Uterus (tissue), 2 donors: ENCODE measurements at regions not wholly inside any gene's neighbourhood (a gene's known extent, or its start where the extent isn't known, plus 50 kb on each side); places are given as distances from the start of the nearest gene placed in this dataset.

Experiments used
- POLR2A ChIP-seq, 2 donors: fragments of 450-650 bp; IDR thresholded peaks; one replicate each; pipeline ENCODE4 v1.6.1; 2016; ENCODE audit warnings: antibody characterized with exemption in 2 of 2, mild to moderate bottlenecking in 1 of 2, moderate library complexity in 1 of 2
- TF ChIP-seq, protein P1 (sequence below), 4 experiments: fragments of 200-600 bp in 2 of 4; fragments of 450-650 bp in 2 of 4; sonication (generic) in 2 of 4; IDR thresholded peaks; one replicate each; pipeline ENCODE4 v1.5.1; 2016 to 2019; ENCODE audit warnings: antibody characterized with exemption in 4 of 4, mild to moderate bottlenecking in 2 of 4, moderate library complexity in 1 of 4

DNA sequence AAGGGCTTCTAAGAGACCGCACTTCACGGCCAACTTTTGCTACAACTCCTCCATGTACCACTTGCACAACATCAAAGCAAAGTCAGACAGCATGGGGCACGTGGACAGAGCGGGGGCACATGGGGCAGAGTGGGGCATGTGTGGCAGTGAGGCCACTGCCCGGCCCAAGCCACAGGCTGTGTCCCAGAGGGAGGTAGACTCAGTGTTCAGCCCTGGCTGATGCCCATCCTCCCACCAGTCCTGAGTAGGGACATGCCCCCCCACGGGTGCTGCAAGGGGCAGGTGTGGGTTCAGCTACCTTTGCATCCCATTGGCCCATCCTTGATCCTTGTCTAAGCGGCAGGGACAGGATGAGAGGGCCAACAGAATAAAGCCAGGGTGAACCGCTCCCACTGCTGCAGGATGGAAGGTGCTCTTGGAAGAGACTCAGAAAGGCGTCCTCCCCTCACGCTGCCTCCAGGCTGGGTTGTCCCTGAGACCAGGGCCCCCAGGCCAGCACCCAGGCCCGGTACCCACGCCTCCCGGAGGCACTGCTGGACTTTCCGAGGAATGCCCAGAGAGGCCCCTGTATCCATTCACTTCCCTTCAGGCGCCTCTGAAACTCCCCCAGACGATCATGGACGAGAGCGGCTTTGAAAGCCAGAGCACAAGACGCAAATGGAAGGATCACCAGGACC is 218.2 kb downstream of the NDUFA10 start:
- TF ChIP-seq, protein P1, sequence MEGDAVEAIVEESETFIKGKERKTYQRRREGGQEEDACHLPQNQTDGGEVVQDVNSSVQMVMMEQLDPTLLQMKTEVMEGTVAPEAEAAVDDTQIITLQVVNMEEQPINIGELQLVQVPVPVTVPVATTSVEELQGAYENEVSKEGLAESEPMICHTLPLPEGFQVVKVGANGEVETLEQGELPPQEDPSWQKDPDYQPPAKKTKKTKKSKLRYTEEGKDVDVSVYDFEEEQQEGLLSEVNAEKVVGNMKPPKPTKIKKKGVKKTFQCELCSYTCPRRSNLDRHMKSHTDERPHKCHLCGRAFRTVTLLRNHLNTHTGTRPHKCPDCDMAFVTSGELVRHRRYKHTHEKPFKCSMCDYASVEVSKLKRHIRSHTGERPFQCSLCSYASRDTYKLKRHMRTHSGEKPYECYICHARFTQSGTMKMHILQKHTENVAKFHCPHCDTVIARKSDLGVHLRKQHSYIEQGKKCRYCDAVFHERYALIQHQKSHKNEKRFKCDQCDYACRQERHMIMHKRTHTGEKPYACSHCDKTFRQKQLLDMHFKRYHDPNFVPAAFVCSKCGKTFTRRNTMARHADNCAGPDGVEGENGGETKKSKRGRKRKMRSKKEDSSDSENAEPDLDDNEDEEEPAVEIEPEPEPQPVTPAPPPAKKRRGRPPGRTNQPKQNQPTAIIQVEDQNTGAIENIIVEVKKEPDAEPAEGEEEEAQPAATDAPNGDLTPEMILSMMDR (IDR thresholded peaks at IDR 0.05) = no peak
- TF ChIP-seq POLR2A (IDR thresholded peaks at IDR 0.05) = no peak
